Suppressor macrophage (primary cell): ENCODE measurements at regions not wholly inside any gene's neighbourhood (a gene's known extent, or its start where the extent isn't known, plus 50 kb on each side); places are given as distances from the start of the nearest gene placed in this dataset.
A peak's percentile ranks its signal among the peaks of the same experiment; 100 is the strongest.
"Not testable (repeated sequence)": the region's sequence is repeated elsewhere in the genome, so short reads cannot be mapped to it uniquely, and the experiment has no call there.

Experiments used
- DNase-seq, 4 experiments: peaks; one replicate each; pipeline ENCODE4 v3.0.0-alpha.2; 2020 to 2022

DNA sequence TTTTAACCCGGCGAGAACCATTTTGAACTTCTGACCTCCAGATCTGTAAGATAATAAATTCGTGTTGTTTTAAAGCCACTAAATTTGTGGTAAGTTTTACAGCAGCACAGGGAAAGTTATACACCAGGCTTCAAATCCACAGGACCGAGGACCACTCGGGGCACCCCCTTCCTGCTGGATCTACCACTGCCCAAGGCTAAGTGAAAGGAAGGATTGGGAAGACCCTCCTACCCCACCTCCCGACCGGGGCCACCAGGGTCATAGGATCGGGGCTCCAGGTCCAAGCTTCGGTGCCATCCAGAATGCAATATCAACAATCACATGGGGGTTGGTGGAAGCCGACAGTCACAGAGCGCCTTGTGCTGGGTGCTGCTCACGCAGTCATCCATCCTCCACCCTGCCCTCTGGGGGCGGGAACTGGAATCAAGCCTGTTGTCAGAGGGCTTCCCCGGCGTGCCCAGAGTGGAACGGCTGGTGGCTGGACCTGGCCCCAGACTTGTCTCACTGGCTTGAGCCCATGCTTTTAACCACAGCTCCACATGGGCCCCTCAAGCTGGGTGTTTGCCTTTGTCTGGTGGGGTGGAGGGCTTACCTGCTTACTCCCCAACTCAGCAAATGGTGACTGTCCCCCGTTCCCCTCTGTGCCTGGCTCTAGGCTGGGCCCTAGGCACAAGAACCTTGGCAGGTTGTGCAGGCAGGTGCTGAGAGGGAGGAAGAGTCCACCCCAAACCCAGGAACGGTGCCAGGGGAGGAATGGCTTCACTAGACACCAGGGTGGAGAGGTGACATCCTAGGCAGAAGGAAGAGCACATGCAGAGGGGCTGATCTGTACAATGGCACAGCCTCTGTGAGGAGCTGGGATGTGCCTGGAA lies 180.3 kb upstream of the RTL1 start:
- peak in 1 of 4 experiments; percentile 11 for DNase-seq

DNA sequence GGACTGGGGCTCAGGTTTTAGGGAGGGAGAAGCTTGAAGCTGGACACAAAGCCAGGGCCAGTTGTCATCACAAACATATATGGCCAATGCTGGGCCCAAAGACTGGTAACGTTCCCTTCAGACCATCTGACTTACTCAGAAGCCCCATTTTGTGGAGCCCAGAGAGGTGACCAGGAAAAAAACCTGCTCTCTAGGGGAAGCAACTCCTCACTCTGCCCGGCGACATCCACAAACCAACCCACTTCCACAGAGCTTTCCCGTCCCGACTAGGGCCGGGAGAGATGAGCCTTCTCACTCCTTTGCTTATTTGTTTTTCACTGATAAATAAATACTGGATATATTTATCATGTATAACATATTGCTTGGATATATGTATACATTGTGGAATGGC lies 180.9 kb upstream of the RTL1 start:
- no peak for DNase-seq

DNA sequence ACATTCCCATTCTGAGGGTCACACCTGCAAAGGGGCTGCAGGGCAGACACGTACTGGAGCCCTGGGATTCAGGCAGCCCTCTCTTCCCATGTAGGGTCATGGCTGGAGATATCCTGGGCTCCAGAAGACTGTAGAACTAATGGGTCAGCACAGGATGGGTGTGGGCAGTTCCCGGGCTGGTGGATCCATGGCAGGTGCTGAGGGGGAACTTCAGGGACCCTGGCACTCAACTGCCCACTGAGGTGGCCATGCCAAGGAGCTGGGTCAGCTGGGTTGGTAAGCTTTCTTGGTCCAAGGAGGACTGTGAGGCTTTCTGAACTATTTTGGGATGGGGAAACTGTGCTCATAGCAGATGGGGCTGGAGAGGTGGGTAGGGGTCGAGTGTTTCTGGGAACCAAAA lies 183.4 kb upstream of the RTL1 start:
- DNase-seq, result no peak

DNA sequence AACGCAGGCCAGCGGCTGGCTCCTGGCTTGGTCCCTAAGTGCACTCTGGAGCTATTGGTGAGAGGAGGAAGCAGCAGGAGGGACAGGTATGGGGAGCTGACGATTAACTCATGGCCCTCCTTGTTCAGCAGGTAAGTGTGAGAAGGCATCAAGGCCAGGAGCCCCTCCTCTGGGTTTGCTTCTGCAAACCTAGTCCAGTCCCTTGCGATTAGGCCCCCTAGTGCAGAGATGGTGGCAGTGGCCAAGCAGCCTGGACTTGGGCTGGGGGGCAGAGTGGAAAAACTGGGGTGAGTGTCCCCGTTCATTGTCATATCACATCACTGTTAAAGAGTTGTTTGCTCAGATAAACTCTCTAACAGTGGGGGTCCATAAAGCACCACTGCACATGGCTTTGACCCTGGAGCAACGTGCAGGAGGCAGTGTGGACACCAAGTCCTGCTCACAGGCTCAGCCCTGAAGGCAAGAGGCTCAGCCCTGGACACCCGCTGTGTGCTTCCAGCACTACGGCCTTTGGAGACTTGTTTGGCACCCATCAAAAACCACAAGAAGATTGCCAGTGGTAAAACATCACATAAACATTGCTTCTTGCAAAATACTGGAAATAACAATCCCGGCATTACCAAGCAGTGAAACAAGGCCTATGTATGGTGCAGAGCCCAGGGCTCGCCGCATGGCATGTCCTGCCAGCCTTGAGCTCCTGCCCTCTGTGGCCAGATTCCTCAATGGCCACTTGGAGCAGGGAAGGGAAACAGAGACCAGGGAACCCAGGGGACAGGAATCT lies 184.3 kb upstream of the RTL1 start:
- DNase-seq, result no peak

DNA sequence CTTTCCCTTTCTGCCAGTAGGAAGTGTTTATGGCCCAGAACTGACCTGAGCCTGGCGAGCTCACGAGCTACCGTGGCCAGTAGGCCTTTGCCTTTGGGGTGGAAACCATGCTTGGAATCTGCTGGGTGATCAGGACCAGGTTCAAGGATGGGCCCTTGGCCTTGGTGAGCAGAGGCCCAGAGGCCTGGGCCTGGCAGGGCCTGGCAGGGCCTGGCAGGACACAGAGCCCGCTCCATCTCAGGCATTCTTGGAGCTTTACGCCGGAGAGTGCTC lies 184.8 kb upstream of the RTL1 start:
- DNase-seq, result no peak

DNA sequence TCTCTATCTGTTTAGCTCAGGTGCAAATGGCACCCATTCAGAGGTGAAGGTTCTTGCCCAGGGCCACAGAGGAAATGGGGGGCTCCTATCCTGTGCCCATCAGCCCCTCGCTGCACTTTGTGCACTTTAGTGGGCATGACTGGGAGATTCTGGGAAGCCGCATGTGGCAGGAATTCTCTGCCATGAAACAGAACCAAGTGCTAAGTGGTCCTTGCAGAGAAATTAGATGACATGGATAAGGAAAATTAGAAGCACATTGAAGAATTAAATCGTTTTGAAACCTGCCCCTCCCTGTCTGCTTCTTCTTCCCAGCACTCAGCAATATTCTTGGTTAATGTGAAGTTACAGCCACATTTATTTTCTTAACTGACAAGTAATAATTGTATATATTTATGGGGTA lies 185.2 kb upstream of the RTL1 start:
- no peak for DNase-seq

DNA sequence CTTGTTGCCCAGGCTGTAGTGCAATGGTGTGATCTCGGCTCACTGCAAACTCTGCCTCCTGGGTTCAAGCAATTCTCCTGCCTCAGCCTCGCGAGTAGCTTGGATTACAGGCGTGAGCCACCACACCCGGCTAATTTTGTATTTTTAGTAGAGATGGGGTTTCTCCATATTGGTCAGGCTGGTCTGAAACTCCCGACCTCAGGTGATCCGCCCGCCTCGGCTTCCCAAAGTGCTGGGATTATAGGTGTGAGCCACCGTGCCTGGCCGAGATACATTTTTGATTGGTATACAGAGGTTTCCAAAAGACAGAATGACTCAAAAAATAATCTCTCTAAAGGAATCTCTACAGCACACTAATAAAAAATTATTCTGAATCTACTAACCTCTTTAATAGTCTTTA lies 187.0 kb upstream of the RTL1 start:
- not testable (repeated sequence) for DNase-seq

DNA sequence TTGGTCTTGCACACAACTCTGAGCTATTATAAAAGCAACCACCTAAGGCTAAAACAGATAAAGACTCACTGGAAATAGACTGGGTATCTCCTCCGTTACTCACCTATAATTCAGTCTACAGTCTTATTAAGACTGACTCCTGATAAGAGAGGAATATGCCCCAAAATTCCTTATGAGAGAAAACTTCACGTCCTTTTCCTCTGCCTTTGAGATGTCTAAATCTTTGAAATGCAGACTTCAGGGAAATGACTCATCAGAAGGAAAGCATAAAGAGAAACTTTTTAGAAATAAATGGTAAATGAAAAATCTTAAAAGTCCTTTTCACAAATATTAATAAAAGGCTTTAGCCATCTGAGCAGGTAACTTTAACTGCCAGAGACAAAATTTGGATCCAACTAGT lies 187.5 kb upstream of the RTL1 start:
- no peak for DNase-seq

DNA sequence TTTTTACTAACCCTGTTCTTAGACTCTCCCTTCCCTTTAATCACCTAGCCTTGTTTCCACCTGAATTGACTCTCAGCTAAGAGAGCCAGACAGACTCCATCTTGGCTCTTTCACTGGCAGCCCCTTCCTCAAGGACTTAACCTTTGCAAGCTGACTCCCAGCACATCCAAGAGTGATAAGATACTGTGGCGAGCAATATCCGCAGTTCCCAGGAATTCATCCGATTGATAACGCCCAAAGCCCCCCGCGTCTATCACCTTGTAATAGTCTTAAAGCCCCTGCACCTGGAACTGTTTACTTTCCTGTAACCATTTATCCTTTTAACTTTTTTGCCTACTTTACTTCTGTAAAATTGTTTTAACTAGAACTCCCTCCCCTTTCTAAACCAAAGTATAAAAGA lies 191.4 kb upstream of the RTL1 start:
- DNase-seq, result not testable (repeated sequence)

DNA sequence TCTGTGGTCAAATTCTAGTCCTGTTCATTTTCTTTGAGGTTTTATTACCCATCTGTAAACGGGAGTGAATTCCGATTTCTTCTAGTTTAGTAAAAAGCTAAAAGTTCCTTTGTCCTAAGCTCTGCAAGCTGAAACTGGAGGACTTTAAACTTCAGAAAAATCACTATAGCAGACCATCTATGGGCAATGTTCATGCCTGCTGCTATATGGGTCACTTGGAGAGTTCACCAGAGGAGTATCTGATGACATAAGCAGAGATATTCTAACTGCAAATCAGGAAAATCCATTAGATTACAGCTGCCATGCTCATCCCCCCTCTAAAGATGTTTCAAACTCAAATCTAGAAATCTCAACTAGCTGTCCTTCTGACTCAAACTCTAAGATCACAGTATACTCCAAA lies 193.0 kb upstream of the RTL1 start:
- no peak for DNase-seq

DNA sequence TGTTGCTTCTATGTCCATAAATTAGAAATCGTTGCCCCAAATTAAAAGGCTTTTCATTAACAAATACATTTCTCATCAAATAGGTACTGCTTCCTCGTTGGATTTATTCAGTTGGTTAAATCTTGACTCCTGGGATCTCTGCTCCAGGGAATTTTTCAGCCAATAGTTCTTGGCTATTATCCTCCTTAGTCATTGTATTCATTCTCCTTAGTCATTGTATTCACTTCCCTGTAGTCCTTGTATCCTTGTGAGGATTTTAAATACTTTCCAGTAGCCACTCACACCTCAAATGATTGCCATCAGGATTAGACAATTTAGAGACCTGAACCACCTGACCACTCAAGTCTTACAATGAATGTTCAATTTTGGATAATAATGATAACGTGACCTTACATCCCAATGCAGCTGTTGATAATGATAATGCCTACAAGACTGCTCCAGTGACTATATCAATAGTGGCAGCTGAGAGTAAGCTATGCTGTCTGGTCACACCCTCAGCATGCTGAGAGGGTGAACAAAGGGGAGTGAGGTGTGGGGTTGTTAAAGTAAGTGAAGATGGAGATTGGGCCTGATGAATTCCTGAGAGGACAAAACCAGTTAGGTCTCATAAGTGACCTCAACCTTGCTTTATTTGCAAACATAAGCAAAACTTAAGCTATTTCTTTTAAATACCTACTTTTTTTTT lies 193.7 kb upstream of the RTL1 start:
- no peak for DNase-seq

DNA sequence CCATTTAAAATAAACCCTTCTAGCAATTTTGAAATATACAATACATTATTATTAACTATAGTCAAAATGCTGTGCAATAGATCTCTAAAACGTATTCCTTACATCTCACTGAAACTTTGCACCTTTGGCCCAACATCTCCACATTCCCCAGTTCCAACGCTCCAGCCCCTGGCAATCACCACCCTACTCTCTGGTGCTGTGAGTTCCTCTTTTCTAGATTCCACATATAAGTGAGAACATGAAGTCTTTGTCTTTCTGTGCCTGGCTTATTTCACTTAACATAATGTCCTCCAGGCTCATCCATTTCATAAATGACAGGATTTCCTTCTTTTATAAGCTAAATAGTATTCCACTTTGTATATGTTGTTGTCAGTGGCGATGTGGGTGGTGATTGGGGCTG lies 194.7 kb upstream of the RTL1 start:
- no peak for DNase-seq

DNA sequence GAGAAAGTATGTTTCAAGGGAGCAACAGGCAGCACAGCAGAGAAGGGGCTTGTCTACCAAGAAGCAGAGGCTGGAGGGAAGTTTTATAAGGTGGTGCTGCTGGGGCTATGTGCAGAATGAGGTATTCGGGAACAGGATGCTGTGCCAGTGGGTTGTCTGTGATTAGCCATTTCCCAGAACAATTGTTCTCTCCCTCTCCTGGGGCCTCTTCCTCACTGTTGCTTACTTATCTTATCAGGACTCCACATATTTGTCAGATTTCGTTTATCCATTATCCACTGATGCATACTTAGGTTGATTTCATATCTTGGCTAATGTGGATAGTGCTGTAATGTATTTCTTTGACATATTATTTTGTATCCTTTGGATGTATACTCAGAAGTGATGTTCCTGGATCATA lies 195.1 kb upstream of the RTL1 start:
- no peak for DNase-seq

DNA sequence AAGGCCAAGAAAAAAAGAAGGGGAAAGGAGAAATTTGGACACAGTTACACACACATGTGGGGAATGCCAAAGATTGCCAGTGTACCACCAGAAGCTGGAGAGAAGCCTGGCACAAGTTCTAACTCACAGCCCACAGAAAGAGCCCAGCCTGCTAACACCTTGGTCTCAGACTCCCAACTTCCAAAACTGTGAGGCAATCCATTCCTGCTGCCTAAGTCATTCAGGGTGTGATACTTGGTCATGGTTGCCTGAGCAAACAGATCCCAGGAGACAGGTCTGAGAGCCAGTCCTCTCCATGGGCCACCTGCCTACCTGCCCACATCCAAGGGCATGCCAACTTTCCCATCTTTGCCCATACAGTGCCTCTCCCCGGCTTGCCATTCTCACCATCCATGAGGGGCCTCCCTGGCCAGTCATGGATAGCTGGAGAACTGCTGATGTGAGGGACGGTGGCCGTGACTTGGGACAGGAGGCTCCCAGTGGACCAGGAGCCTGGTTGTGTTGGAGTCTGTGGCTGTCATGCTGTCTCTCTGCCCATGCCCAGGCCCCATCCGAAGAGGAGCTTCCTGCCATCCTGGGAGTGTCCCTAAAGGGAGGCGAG lies 198.0 kb upstream of the RTL1 start:
- no peak for DNase-seq

DNA sequence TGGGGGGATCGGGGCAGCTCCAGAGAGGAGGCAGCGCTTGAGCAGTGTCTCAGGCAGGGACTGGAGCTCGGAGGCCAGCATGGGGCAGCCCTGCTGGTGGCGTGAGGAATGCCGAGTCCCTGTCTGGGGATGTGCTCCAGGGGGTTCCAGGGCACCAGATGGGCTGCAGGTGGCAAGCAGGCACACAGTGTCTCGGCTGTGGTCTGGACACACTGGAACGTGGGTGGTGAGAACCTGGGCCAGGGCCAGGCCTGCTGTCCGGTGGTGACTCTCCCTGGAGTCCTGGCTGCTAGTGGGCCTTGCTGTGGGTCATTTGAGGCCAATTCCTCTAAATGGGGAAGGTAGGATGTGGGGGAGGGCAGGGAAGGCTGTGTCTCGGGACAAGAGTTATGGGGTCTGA lies 199.4 kb upstream of the RTL1 start:
- no peak for DNase-seq

DNA sequence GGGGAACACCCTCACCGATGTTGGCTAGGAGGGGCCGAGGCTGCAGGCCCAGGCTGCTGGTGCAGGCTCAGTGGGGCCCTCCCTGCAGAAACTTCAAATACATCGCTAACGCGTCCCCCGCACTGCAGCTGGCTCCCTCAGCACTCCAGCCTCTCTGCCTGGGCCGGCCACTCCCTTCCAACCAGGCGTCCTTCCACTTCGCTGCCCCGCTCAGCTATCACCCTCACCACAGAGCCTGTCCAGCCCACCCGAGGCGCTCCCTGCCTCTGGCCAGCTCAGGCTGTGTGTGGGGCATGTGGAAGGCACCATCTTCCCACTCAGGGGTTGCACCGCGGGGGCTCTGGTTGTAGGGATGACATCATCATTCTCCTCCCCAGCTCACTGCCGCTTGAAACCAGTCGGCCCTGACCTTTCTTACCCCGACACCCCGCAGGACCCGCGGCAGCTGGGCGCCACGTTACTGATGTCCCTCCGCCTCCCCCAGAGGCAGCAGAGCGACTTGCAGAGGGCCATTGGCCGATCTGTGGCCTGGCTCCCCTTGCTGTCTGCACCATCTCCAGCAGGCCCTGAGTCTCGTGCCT lies 199.9 kb upstream of the RTL1 start:
- no peak for DNase-seq

DNA sequence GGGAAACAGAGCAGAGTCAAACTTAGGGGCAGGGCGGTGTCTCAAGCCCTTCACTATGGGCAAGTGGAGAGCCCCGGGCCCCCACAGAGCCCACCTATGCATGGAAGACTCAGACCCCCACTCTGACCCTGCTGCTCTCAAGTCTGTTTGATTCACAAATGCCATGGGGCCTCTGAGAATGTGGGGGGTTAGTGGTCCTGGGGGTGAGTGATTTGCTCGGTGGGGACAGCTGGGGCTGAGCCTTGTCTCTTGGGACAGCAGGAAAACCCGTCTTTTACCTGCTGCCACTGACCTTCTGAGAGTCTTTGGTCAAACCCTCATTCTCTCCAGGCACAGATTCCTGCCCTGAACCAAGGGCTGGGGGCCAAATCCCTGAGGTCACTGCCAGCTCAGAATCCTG lies 201.0 kb upstream of the RTL1 start:
- DNase-seq, result no peak

DNA sequence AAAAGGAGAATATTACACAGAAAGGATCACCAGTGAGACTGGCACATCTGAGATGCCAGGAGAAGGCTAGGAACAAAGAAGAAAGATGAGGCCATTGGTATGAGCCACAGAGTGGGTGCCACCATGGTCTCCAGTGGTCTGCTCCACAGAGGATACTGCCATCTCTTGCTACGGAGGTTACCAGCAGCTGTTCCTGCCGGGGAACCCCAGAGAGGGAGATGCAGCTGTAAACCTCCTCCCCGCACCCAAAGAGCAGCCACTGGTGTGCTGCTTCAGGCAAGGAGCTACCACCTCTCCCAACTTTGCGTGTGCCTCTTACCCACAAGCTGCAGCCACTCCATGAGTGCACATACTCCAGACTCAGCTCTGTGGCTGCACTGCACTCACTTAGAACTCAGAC lies 201.5 kb upstream of the RTL1 start:
- no peak for DNase-seq

DNA sequence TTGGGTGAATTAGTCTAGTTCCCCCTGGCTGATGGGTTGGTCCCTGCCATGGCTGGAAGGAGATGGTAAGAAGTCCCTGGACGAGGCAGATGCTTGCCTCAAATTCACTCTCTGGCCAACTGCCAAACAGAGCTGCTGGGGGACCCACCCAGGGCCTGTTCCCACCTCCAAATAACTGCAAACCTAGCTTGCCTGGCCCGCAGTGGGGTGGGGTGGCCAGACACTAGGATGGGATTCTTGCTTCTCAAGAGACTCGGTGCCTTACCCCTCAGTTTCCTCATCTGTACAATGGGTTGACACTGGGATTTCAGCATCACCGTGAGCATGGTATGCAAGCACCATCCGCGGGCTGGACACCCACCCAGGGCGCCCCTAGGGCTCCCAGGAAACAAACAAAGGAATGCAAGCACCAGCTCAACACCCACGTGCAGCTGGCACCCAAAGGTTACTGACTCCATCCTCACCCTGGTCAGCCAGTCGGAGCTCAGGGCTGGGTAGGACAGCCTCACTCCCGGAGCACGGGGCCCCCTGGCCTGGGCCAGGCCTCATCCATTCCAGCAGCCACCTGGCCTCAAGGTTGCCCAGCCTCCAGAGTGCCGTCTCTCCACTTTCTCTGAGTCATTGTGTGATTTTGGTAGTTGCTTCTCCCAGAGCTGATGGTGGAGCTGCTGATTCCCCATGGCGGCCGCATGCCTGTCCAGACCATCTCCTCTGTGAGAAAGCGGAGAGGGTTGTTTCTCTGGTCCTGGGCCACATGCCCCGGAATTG lies 205.2 kb upstream of the RTL1 start:
- DNase-seq, result no peak

DNA sequence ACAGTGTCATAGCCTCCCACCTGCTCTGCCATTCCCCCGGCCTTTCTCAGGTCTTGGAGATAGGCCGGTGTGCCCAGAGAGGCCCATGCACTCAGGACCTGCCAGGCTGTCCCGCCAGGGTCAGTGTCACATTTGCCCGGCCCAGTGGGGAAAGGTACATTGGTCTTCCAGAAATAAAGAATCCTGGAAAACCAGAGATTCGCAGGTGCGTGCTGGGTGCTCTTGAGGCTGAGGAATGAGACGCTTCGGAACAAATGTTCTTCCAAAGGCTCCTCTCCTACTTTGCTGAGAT lies 205.8 kb upstream of the RTL1 start:
- no peak for DNase-seq

DNA sequence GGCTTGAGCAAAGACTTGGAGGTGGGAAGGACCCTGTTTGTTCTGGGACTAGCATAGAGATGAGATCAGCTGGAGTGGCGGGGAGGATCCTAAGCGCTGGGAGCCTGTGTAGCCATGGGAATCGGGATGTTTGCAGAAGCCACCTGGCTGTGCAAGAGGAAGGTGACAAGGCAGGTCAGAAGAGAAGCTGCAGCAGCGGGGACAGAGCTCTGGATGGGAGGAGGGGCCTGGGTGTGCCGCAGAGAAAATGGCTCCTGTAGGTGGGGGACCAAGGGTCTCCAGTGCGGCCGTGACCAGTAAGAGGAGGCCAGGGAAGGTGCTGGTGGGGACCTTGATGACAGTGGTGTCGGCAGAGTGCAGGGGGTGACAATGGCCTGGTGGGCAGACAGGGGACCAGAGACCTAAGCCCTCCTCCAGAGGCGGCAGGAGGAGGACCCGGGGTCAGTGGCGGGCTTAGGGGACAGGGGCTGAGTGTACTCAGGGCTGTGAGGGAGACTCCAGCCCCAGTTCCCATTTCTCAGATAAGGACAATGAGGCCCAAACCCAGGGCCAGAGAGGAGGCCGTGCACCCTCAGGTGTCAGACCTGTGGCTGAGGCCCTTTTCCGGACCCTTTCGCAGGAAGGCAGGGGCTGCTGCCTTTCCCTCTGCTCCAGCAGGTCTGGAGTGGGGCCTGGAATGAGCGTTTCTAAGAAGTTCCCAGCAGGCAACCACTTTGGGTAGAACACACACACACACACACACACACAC lies 206.6 kb upstream of the RTL1 start:
- no peak for DNase-seq
